VCaP (cell line): ENCODE measurements at regions not wholly inside any gene's neighbourhood (a gene's known extent, or its start where the extent isn't known, plus 50 kb on each side); places are given as distances from the start of the nearest gene placed in this dataset.
A peak's percentile ranks its signal among the peaks of the same experiment; 100 is the strongest.

Source experiments
- H3K27ac ChIP-seq: fragments of 450-650 bp; 2 replicates; pipeline ENCODE4 v1.5.1; 2017
- CTCF ChIP-seq: fragments of 450-650 bp; conservative IDR thresholded peaks from 2 replicates; pipeline ENCODE4 v1.5.1; 2017; ENCODE audit warnings: mild to moderate bottlenecking, moderate library complexity

- no peak overlapping the region for H3K27ac ChIP-seq
- TF ChIP-seq CTCF: no peak
Observed at GRCh38 chr2:136639651-136640050, 125.7 kb upstream of the THSD7B start.

DNA sequence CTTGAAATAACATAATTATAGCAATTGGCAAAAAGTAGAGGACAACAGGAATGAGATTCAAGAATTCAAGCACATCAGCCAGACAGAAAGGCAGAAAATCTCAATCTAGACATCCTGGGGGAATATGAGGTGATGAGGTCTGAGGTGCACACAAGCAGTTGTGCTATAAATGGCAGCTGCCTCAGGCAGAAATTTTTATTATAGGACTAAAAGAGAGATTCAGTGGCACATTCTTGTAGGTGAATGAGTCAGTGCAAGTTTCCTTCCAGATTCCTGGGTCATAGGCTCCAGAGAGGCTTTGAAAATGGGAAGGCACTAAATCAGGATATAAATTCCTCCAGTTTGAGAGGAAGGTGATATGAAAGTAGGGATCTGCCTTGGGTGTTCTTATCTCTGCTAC lies 127.2 kb upstream of the THSD7B start:
- no peak for TF ChIP-seq CTCF
- H3K27ac ChIP-seq: peak overlapping the region; percentile 45

GRCh38 chr2:136637402-136637801 lies 127.9 kb upstream of the THSD7B start:
- no peak for TF ChIP-seq CTCF
- peak overlapping the region; percentile 45 for H3K27ac ChIP-seq

DNA sequence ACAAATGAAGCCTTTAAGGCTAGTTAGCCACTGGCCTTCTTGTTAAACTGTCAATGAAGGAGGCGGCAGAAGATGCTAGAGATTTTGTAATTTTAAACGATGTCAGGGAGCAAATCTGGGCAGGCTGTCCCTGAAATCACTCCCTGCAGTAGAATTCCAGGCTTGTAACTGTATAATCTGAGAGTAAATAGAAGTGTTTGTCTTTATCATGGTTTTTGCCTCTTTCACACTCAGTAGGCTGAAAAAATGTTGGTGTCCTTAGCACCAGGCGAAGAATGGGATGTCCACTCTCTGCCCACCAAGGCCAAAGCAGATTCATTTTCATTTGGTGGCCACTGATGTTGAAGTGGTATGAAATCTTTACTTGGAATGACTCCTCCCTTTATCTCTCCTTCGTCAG lies 136.9 kb upstream of the THSD7B start:
- no peak overlapping the region for H3K27ac ChIP-seq
- TF ChIP-seq CTCF: no peak

GRCh38 chr2:136613096-136613495 lies 152.2 kb upstream of the THSD7B start:
- no peak overlapping the region for H3K27ac ChIP-seq

GRCh38 chr2:136612079-136612478 lies 153.3 kb upstream of the THSD7B start:
- no peak overlapping the region for H3K27ac ChIP-seq
- no peak for TF ChIP-seq CTCF

More at GRCh38 chr2:136613096-136613495, 152.2 kb upstream of the THSD7B start:
- no peak for TF ChIP-seq CTCF

GRCh38 chr2:136611451-136611850 lies 153.9 kb upstream of the THSD7B start:
- no peak overlapping the region for H3K27ac ChIP-seq
- no peak for TF ChIP-seq CTCF
